Tongue (tissue), 1 donor: ENCODE measurements at regions not wholly inside any gene's neighbourhood (a gene's known extent, or its start where the extent isn't known, plus 50 kb on each side); places are given as distances from the start of the nearest gene placed in this dataset.

Experiments
- DNase-seq: peaks from one replicate; pipeline ENCODE4 v3.0.0-alpha.2; 2015

GRCh38 chr4:32460972-32461371, 1740.8 kb downstream of the PCDH7 start:
- no peak for DNase-seq

DNA sequence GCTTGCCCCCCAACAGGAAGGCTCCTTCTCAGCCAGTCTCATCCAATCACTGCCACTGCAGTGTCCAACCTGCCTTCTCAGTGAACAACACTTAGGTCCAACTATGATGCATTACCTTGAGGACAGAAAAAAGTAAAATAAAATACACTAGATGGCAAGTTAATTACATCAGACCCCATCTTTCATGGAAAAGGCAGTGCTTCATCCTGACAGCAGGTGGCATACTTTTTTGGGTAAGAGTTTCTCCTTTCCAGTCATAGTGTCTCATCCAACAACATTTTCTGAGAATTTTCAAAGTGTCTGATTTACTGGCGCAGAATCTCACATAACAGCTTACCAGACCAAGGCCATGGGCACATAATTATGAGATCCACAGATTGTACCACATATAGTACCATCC, 1742.8 kb downstream of the PCDH7 start:
- no peak for DNase-seq

- DNase-seq = no peak
Observed at GRCh38 chr4:32470087-32470585, 1750.0 kb downstream of the PCDH7 start.

DNA sequence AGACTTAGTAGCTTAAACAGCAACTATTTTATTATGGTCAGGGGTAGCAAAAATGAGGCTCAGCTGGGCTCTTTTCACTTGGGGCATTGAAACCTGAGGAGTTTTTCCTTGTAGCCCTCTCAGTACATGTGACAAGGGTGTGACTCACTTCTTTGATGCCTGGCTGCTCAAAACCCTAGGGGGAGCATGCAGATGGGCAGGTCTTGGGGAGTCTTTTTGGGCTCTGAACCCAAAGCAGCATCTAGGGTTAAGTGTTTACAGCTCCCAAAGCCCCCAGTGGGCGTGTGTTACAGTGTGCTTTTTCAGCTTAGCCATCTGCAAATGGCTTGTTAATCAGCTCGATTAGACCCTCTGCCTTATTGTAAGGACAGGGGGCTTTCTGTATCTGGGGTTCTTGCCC, 1752.7 kb downstream of the PCDH7 start:
- no peak for DNase-seq

DNA sequence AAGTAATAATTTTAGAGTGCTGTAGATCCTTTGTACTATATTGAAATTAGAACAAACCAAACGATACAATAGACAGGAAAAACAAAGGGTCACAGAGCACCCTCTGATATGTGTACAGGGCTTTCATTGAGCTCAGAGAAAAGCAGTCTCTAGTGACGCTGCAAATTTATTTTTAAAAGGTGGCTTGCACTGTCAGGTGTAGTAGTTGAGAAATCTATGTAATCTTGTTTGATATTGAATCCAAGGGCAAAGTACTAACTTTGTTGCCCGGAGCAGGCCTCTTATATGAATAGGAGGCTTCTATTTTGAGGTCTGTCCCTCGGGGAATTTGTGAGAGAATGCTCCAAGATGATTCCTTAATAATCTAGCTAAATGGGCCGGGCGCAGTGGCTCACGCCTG, 1755.5 kb downstream of the PCDH7 start:
- no peak for DNase-seq

DNA sequence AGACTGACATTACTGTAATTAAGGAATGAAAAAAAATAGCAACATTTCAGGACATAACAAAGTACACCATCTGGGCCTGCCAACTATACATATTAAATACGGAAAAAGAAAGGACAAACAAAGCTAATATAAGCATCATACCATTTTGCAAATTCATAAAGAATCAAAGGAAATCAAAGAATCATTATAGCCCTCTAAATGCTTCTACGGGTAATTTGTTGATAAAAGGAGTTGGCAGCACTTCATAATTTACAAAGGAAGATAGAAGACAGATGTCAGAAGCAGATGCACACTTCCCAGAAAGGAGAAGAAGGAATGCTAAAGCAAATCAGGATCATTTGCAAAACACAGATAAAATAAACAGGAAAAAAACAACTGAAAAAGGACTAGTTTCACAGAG, 1757.3 kb downstream of the PCDH7 start:
- DNase-seq = peak; percentile 27

DNA sequence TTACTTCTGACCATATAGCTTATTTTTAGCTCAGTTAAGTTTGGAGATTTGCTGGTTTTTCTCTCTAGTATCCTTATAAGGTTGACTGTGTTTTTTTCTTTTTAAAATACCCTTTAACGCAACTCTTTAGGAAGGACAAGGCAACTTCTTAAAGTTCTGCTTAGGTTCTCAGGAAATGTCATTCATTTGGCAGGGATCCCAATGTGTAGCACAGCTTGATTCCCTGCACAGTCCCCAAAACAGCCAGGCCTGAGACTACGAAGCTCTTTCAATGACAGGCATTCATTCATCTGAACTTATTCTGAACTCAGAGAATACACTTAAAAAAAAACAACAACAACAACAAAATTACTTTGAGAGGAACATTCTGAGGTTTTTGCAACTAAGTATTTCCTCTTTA, 1765.8 kb downstream of the PCDH7 start:
- peak; percentile 72 for DNase-seq

DNA sequence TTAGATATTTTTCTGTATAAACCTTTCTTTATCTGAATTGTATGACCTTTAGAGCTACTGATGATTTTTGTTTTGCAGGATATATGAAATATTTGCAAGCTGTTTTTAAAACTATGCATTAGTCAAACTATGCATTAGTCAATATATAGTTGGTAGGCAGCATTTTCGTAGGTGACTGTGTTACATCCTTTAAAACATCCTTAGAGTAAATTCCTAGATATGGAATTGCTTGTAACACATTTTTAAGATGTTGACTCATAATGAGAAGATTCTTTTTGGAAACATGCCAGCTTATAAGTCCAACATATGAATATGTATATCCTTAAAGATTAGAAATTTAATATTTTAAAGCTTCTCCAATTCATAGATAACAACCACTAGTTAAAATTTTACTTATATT, 1768.5 kb downstream of the PCDH7 start:
- no peak for DNase-seq

- DNase-seq = no peak
Observed at GRCh38 chr4:32499171-32499570, 1779.0 kb downstream of the PCDH7 start.

DNA sequence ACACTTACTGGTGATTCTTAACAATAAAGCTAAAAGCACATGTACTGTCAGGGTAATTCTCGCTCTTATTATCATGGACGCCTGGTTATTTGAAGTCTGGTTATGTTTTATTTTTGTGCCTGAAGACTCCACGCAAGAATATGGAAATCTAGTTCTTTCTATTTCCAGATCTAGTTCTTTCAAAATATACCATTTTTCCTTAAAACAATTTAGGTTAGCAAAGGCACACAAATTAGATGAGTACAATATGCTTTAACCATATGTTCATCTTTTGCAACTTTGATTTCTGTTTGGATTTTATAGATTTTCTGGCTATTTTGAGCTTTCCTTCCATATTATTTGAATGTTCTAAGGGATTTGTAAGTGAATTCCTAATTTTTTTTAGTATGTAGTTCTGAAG, 1783.1 kb downstream of the PCDH7 start:
- DNase-seq = no peak

DNA sequence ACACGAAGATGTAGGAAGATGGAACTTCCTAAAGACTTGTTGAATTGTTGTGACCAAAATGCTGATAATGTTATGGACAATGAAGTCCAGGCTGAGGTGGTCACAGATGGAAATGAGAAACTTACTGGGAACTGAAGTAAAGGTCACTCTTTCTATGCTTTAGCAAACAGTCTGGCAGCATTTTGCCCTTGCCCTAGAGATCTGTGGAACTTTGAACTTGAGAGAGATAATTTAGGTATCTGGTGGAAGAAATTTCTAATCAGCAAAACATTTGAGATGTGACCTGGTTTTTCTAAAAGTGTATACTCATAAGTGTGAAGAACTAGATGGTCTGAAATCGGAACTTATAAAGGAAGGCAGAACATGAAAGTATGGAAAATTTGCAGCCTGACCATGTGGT, 1785.9 kb downstream of the PCDH7 start:
- DNase-seq = no peak

GRCh38 chr4:32519060-32519459, 1798.9 kb downstream of the PCDH7 start:
- DNase-seq = peak; percentile 30

DNA sequence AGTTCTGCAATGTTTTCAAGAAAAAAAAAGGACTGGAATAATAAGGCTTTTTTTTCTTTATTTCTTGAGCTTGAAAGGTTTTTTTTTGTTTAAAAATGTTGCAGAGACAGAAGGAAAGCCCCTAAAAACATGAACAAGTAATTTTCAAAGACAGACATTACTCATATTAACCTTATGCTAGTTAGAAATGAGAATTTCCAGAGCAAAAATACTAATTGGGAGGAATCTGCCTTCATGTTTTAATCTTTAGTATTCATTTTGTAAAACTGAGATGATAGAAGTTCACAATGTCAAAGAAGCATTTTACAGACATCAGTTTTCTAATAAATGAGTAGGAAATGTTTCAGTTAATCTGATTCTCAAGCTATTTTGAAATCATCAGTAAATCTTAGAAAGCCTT, 1805.3 kb downstream of the PCDH7 start:
- DNase-seq = no peak

- DNase-seq = no peak
Observed at GRCh38 chr4:32544846-32545245, 1824.7 kb downstream of the PCDH7 start.

DNA sequence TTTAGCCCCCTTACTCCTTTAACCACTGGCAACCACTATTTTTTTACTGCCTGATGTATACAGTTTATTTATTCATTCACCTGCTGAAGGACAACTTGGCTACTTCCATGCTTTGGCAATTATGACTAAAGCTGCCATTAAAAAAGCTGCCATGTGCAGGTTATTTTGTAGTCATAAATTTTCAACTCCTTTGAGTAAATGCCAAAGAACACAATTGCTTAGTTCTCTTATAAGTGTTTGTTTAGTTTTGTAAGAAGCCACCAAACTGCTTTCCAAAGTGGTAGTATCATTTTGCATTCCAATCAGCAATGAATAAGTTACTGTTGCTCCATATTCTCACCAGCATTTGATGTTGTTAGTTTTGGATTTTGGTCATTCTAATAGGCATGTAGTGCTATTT, 1831.8 kb downstream of the PCDH7 start:
- DNase-seq = no peak

- peak; percentile 83 for DNase-seq
Observed at GRCh38 chr4:32560306-32560705, 1840.1 kb downstream of the PCDH7 start.

- DNase-seq = no peak
Observed at GRCh38 chr4:32562010-32562409, 1841.8 kb downstream of the PCDH7 start.

DNA sequence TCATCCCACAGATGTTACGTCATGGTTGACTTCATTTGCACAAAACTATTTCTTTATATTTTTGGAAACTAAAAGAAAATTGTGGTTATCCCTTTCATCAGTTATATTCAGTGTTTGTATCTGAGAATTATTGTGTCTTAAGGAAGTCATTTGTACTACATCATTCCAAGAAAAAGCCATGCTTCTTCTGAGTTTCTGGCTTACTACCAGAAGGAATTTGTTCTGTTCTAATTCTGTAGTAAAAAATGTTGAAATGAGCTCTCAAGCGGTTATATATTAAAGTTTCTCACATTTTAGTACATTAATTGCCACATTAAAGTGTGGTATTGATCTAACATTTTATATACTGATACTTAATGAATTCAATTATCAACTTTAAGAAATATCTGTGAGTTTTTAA, 1844.5 kb downstream of the PCDH7 start:
- DNase-seq = peak; percentile 26

DNA sequence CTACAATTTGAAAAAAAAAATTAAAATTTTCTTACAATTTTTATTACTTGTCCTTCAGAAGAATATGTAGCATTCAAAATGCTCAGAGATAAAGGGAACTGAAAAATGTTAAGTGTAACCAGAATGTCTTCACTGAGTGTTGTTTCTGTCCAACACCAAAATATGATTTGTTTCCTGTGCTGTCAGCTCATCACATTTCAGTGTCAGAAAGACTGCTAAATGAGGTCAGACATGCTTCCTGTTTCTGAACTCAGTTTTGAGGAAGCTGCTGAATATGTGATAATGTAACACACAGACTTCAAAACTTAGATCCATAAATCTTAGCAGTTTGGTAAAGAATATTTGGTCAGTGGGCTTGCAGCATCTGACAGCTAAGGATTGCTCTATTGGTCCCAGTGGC, 1849.7 kb downstream of the PCDH7 start:
- peak; percentile 9 for DNase-seq

DNA sequence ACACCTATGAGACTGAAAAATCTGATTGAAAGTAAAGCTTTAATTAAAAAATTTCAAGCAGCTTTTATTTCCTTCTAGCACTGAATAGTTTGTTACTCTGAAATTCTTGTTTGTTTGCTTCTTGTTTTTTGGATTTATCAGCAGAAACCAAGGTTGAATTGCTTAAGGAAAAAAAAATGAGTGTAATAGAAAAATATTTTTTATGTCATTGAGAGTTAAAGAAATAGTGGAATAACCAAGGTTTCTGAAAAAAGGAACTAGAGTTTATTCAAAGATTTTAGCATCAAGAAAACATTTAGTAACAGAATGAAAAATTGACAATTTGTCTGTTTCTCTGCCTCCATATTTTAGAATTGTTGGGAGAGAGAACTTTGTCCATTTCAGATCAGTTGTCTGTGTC, 1852.2 kb downstream of the PCDH7 start:
- no peak for DNase-seq

DNA sequence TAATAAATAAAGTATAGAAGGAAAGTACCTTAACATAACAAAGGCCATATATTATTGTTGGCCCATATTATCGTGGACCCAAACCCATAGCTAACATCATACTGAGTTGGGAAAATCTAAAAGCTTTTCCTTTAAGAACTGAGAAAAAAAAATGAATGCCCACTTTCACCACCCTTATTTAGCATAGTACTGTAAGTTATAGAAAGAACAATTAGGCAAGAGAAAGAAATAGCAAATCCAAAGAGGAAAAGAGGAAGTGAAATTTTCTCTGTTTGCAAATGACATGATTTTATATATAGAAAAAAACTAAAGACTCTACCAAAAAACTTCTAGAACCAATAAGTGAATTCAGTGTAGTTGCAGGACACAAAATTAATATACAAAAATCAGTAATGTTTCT, 1854.6 kb downstream of the PCDH7 start:
- DNase-seq = no peak

DNA sequence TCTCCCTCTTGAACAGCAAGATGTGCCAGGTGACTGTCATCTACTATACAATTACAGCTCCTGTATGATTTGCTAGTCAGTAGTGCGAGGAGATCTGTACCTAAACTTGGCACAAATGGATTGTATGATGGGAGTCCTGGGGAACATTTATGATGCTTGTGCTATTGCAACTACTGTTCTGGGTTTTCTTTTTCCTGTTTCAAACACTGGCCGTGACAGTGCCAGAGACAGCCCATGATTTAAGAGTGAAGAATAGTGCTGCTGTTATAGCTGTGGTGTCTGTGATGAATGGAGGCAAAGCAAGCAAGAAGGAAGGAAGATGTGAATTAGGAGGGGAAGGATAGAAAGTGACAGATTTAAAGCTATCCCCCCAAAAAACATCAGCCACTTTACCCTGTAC, 1868.9 kb downstream of the PCDH7 start:
- DNase-seq = no peak

DNA sequence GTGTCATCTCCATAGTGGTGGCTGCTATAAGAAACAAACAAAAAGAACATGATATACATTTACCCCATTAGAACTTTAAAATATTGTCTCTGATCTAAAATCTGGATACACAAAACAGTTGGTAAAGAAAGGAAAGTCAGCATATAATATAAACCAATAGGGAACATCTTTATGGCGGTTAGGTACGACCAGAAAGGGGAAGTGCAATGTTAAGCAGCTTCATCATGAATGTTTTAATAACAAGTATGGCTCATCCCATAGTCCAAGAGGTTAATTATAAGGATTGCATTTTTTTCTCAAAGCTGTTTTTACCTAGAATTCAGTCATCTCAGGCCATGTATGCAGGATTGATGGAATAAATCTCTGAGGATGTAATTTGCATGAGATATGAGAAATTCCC, 1869.7 kb downstream of the PCDH7 start:
- no peak for DNase-seq

DNA sequence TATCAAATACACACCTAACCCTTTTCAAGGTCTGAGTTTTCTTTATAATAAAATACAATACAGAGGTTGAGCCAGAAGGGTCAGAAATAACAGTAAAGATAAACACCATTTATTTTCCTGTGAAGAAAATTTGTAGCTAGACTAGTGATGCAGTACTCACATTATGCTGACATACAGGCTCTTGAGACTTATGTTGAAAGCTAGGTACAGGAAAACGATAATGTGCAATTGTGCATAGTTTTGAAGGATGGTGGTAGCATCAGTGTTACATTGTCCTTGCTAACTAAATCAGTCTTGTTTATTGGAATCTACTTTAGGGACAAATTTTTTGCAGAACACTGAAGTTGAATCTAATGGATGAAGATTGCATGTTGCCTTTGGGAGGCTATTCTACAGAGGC, 1877.2 kb downstream of the PCDH7 start:
- no peak for DNase-seq

GRCh38 chr4:32601848-32602247, 1881.7 kb downstream of the PCDH7 start:
- DNase-seq = no peak
